Spleen (tissue), 7 donors: ENCODE measurements at regions not wholly inside any gene's neighbourhood (a gene's known extent, or its start where the extent isn't known, plus 50 kb on each side); places are given as distances from the start of the nearest gene placed in this dataset.

Experiments used
- CTCF ChIP-seq, 11 experiments: fragments of 200-600 bp in 7 of 11; fragments of 450-650 bp in 4 of 11; sonication (generic) in 4 of 11; IDR thresholded peaks in 8 of 11; conservative IDR thresholded peaks in 3 of 11; 1 replicate in 7 of 11; 2 replicates in 4 of 11; pipeline versions ENCODE4 v1.4.0 to v1.8.0; 2016 to 2021; ENCODE audit warnings: antibody characterized with exemption in 11 of 11, inconsistent platforms in 4 of 11, mild to moderate bottlenecking in 1 of 11
- POLR2A ChIP-seq, 3 donors: fragments of 450-650 bp; IDR thresholded peaks; one replicate each; pipeline ENCODE4 v1.5.1; 2017; ENCODE audit warnings: antibody characterized with exemption in 3 of 3, mild to moderate bottlenecking in 1 of 3
- POLR2AphosphoS5 ChIP-seq, 3 donors: sonication (generic); formaldehyde crosslinking; IDR thresholded peaks; one replicate each; pipeline ENCODE4 v1.5.1; 2017; ENCODE audit warnings: antibody characterized with exemption in 3 of 3
- donor health status: DM: no; HTN: no; CAD: no; lungs with moderate emphysema.
- donor health status: DM: no; HTN: no; CAD: no.
- donor health status: DM: no; HTN: no; CAD: no.

- TF ChIP-seq CTCF (IDR thresholded peaks at IDR 0.05 in 8 of 11, conservative IDR thresholded peaks at IDR 0.05 in 3 of 11) (no peak), POLR2AphosphoS5 (IDR thresholded peaks at IDR 0.05) (no peak), POLR2A (IDR thresholded peaks at IDR 0.05) (no peak)
These were observed 1021.3 kb downstream of the HACE1 start for GRCh38 chr6:103838457-103838856.
